Naive thymus-derived CD8-positive, alpha-beta T cell (primary cell): ENCODE measurements at regions not wholly inside any gene's neighbourhood (a gene's known extent, or its start where the extent isn't known, plus 50 kb on each side); places are given as distances from the start of the nearest gene placed in this dataset.

Experiments
- ATAC-seq, 2 donors: fragments of 150-1000 bp; cut with Tn5 transposase in 1 of 2; sonication (Bioruptor Pico), chemical (Tn5 transposase) in 1 of 2; 1 replicate in 1 of 2; 2 replicates in 1 of 2; pipeline ENCODE4 v1.10.0; 2021; ENCODE audit warnings: mild to moderate bottlenecking in 2 of 2, moderate library complexity in 2 of 2
- POLR2A ChIA-PET: fragments of 350-600 bp; sonication (Branson Sonifier 250); formaldehyde crosslinking; loops from one replicate; lab custom pipeline; 2021; ENCODE audit warnings: antibody characterized with exemption; lab: Charles Lee
- DNase-seq, 10 donors: peaks; one replicate each; pipeline versions ENCODE4 v3.0.0 to v3.0.0-alpha.2; 2020 to 2022
- H3K27ac Mint-ChIP-seq, 10 donors: one replicate each; pipeline ENCODE4 v1.8.0; 2020 to 2022; ENCODE audit warnings: mild to moderate bottlenecking in 10 of 10, mixed read lengths in 10 of 10, moderate library complexity in 4 of 10, inconsistent platforms in 1 of 10
- H3K27me3 Mint-ChIP-seq, 5 donors: one replicate each; pipeline ENCODE4 v1.8.0; 2021 to 2022; ENCODE audit warnings: mixed read lengths in 5 of 5
- H3K36me3 Mint-ChIP-seq, 3 donors: one replicate each; pipeline ENCODE4 v1.8.0; 2020 to 2022; ENCODE audit warnings: mixed read lengths in 3 of 3, mild to moderate bottlenecking in 2 of 3, inconsistent platforms in 1 of 3
- H3K4me1 Mint-ChIP-seq, 4 donors: one replicate each; pipeline ENCODE4 v1.8.0; 2021 to 2022; ENCODE audit warnings: mixed read lengths in 4 of 4
- H3K4me3 Mint-ChIP-seq, 10 donors: one replicate each; pipeline ENCODE4 v1.8.0; 2020 to 2022; ENCODE audit warnings: mild to moderate bottlenecking in 10 of 10, mixed read lengths in 10 of 10, moderate library complexity in 6 of 10, inconsistent platforms in 1 of 10
- H3K9me3 Mint-ChIP-seq, 9 donors: one replicate each; pipeline ENCODE4 v1.8.0; 2020 to 2022; ENCODE audit warnings: mixed read lengths in 9 of 9, mild to moderate bottlenecking in 3 of 9, inconsistent platforms in 1 of 9, moderate library complexity in 1 of 9

DNA sequence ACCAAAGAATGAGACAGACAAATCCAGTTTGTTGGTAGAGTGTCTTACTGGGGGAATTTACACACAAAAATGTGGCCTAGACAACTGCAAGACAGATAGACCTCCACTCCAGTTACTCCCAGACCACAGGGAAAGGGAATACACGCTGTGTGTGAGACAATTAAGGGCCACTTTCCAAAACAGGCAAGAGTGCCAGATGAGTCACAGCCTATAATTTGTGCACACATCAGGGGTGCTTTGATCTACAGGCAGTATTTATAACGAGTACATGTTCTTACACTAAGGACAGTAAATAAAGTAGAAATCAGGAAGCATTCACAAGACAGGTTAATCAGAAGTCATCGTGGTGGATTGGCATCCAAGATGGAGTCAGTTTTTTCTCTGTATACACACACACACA is 114.8 kb downstream of the ZNF622 start:
- ATAC-seq = no peak
- Mint-ChIP-seq H3K27me3 (peaks cover 0 to 22% (median 14%) of the 10 kb centered on the region in 5 donors), H3K9me3 (peaks cover 0 to 4% (median 2%) of the 10 kb centered on the region in 9 donors), H3K4me3 (no peak overlapping the region), H3K36me3 (no peaks in the 10 kb centered on the region), H3K27ac (no peak overlapping the region), H3K4me1 (no peaks in the 10 kb centered on the region)
- POLR2A ChIA-PET = no interaction called here
- no peak for DNase-seq

DNA sequence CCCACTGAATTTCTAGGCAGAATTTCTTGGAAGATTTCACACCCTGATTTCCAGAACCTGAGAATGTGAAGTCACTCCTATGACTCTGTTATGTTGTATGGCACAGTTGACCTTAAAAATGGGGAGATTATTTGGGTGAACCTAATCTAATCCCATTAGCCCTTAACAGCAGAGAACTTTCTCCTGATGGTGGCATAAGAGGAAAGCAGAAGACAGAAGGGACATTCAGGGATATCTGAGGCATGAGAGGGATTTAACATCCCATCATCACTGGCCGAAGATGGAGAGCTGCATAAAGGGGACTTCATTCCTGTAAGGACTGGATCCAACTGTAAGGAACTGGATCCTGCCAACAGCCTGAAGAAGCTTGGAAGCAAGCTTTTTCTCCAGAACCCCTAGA is 119.2 kb downstream of the ZNF622 start:
- H3K4me1 Mint-ChIP-seq = no peaks in the 10 kb centered on the region
- peaks cover 2 to 42% (median 16%) of the 10 kb centered on the region in 5 donors for H3K27me3 Mint-ChIP-seq
- DNase-seq (no peak), ATAC-seq (no peak)
- no peak overlapping the region for H3K4me3 Mint-ChIP-seq
- no peak overlapping the region for H3K27ac Mint-ChIP-seq
- POLR2A ChIA-PET = no interaction called here
- H3K9me3 Mint-ChIP-seq = peaks cover 0 to 6% (median 0%) of the 10 kb centered on the region in 9 donors
- H3K36me3 Mint-ChIP-seq = no peaks in the 10 kb centered on the region

- no peaks in the 10 kb centered on the region for H3K36me3 Mint-ChIP-seq
Measured at GRCh38 chr5:16345454-16345853, 120.1 kb downstream of the ZNF622 start.

DNA sequence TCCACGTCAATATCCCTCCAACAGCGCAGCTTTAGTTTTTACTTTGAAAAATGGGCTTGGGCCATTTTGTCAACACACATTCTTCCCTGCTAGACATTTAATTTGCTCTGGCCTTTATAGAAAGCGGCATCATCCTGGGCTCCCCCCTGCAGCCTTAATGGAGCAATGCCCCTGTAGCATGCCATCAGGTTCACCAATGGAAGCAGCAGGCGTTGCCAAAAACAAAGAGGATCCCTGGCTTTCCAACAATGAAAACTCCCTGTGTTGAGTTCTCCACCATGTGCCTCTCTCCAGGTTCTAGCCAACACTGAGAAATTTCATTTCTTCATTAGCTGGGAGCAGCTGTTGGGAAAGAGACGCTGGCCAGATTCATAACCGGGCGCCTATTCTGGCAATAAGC is 139.5 kb downstream of the ZNF622 start:
- Mint-ChIP-seq H3K27ac (no peak overlapping the region), H3K4me3 (no peak overlapping the region), H3K36me3 (peaks cover 0 to 4% (median 0%) of the 10 kb centered on the region in 3 donors), H3K27me3 (peaks cover 12 to 24% (median 19%) of the 10 kb centered on the region in 5 donors), H3K9me3 (peaks cover 0 to 7% (median 0%) of the 10 kb centered on the region in 9 donors), H3K4me1 (no peaks in the 10 kb centered on the region)
- POLR2A ChIA-PET = no interaction called here
- ATAC-seq (no peak), DNase-seq (no peak)

More at GRCh38 chr5:16345454-16345853, 120.1 kb downstream of the ZNF622 start:
- Mint-ChIP-seq H3K4me3 (no peak overlapping the region), H3K27me3 (peaks cover 2 to 37% (median 13%) of the 10 kb centered on the region in 5 donors), H3K9me3 (peaks cover 0 to 6% (median 2%) of the 10 kb centered on the region in 9 donors), H3K4me1 (no peaks in the 10 kb centered on the region), H3K27ac (no peak overlapping the region)
- POLR2A ChIA-PET = no interaction called here
- ATAC-seq (no peak), DNase-seq (no peak)

- ATAC-seq (no peak), DNase-seq (no peak)
- POLR2A ChIA-PET = no interaction called here
- Mint-ChIP-seq H3K4me3 (no peak overlapping the region), H3K9me3 (peaks cover 0 to 4% (median 0%) of the 10 kb centered on the region in 9 donors), H3K36me3 (no peaks in the 10 kb centered on the region), H3K27me3 (peaks cover 2 to 15% (median 6%) of the 10 kb centered on the region in 5 donors), H3K27ac (no peak overlapping the region), H3K4me1 (no peaks in the 10 kb centered on the region)
Measured at GRCh38 chr5:16321284-16321683, 141.7 kb upstream of the MARCHF11 start.

GRCh38 chr5:16315501-16315900 is 135.9 kb upstream of the MARCHF11 start:
- Mint-ChIP-seq H3K27ac (no peak overlapping the region), H3K36me3 (no peaks in the 10 kb centered on the region), H3K9me3 (peaks cover 0 to 4% (median 0%) of the 10 kb centered on the region in 9 donors), H3K4me1 (no peaks in the 10 kb centered on the region), H3K4me3 (no peak overlapping the region), H3K27me3 (peaks cover 1 to 12% (median 5%) of the 10 kb centered on the region in 5 donors)
- no peak for DNase-seq
- ATAC-seq = no peak
- POLR2A ChIA-PET = interaction anchor here (0.6 kb wide), 1 partner anchor 249 kb away, joined by 3 read pairs; no protein-coding TSS in a partner anchor

- no peak for ATAC-seq
Measured at GRCh38 chr5:16313761-16314160, 134.2 kb upstream of the MARCHF11 start.

DNA sequence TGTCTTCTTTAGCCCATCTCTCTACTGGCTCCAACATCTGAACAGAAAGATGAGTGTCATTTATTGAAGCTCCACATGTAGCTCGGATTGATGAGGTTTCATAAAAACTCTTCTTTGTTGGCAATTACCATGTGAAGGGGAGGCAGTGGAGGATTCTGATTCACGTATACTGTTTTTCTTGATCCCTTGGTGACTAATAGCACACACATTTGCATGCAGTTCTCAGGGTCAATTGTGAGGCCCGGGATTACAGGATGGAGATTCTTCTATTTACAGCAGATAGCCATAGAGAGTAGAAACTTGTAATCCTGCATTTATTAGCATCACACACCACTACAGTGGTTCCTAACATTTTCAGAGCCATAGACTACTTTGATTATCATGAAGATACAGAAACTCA is 133.2 kb upstream of the MARCHF11 start:
- Mint-ChIP-seq H3K27me3 (peaks cover 1 to 12% (median 5%) of the 10 kb centered on the region in 5 donors), H3K27ac (no peak overlapping the region), H3K4me3 (no peak overlapping the region), H3K36me3 (no peaks in the 10 kb centered on the region), H3K4me1 (no peaks in the 10 kb centered on the region), H3K9me3 (peaks cover 0 to 4% (median 0%) of the 10 kb centered on the region in 9 donors)
- ATAC-seq = no peak
- no peak for DNase-seq
- POLR2A ChIA-PET = no interaction called here

More at GRCh38 chr5:16313761-16314160, 134.2 kb upstream of the MARCHF11 start:
- Mint-ChIP-seq H3K36me3 (no peaks in the 10 kb centered on the region), H3K4me3 (no peak overlapping the region), H3K9me3 (peaks cover 0 to 4% (median 0%) of the 10 kb centered on the region in 9 donors), H3K27me3 (peaks cover 1 to 12% (median 5%) of the 10 kb centered on the region in 5 donors), H3K27ac (no peak overlapping the region), H3K4me1 (no peaks in the 10 kb centered on the region)
- POLR2A ChIA-PET = no interaction called here
- DNase-seq = no peak

- H3K4me3 Mint-ChIP-seq = no peak overlapping the region
- peaks cover 0 to 4% (median 0%) of the 10 kb centered on the region in 9 donors for H3K9me3 Mint-ChIP-seq
- H3K36me3 Mint-ChIP-seq = no peaks in the 10 kb centered on the region
- no peak overlapping the region for H3K27ac Mint-ChIP-seq
- DNase-seq (no peak), ATAC-seq (no peak)
- peaks cover 1 to 12% (median 5%) of the 10 kb centered on the region in 5 donors for H3K27me3 Mint-ChIP-seq
- POLR2A ChIA-PET = no interaction called here
- H3K4me1 Mint-ChIP-seq = no peaks in the 10 kb centered on the region
Measured at GRCh38 chr5:16311666-16312065, 132.1 kb upstream of the MARCHF11 start.

GRCh38 chr5:16306812-16307211 is 127.2 kb upstream of the MARCHF11 start:
- ATAC-seq = no peak
- no peaks in the 10 kb centered on the region for H3K36me3 Mint-ChIP-seq
- peaks cover 0 to 9% (median 0%) of the 10 kb centered on the region in 5 donors for H3K27me3 Mint-ChIP-seq
- no peaks in the 10 kb centered on the region for H3K4me1 Mint-ChIP-seq
- no peak overlapping the region for H3K4me3 Mint-ChIP-seq
- H3K9me3 Mint-ChIP-seq = peaks cover 0 to 1% (median 0%) of the 10 kb centered on the region in 9 donors
- POLR2A ChIA-PET = no interaction called here
- DNase-seq = no peak
- no peak overlapping the region for H3K27ac Mint-ChIP-seq

DNA sequence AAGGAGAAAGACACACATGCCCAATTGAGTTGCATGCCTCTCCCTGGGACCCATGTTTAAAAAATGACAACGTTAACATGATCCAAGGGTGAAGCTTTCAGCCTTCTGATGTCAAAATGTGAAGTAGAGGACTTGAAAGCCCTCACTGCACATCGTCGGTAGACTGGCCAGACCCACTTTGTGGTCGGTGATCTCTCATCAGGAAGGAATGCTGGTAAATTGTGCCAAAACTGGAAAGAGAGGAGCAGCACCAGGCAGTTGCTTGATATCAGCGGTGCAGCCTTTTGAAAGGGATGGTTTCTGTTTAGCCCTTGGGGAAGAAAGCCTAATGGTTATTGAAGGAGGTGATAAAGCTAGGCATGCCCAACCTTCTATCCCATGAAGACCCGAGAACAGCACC is 125.3 kb upstream of the MARCHF11 start:
- POLR2A ChIA-PET = no interaction called here

DNA sequence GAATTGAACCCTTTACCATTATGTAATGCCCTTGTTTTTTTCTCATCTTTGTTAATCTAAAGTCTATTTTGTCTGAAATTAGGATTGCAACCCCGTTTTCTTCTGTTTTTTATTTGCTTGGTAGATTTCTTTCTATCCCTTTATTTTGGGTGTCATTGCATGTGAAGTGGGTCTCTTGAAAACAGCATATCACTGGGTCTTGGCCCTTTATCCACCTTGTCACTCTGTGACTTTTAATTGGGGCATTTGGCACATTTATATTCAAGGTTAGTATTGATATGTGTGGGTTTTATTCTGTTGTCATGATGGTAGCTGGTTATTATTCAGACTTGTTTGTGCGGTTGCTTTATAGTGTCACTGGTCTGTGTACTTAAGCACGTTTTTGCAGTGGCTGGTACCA is 117.4 kb upstream of the MARCHF11 start:
- Mint-ChIP-seq H3K9me3 (peaks cover 12 to 44% (median 33%) of the 10 kb centered on the region in 9 donors), H3K4me3 (no peak overlapping the region), H3K4me1 (no peaks in the 10 kb centered on the region), H3K27me3 (peaks cover 0 to 14% (median 1%) of the 10 kb centered on the region in 5 donors), H3K27ac (no peak overlapping the region), H3K36me3 (peaks cover 0 to 30% (median 2%) of the 10 kb centered on the region in 3 donors)
- ATAC-seq (no peak), DNase-seq (no peak)
- POLR2A ChIA-PET = no interaction called here

More for the DNA sequence above, 125.3 kb upstream of the MARCHF11 start:
- H3K27me3 Mint-ChIP-seq = peaks cover 0 to 9% (median 0%) of the 10 kb centered on the region in 5 donors
- ATAC-seq (no peak), DNase-seq (no peak)
- H3K36me3 Mint-ChIP-seq = no peaks in the 10 kb centered on the region
- peaks cover 0 to 6% (median under 1%) of the 10 kb centered on the region in 9 donors for H3K9me3 Mint-ChIP-seq
- H3K4me1 Mint-ChIP-seq = no peaks in the 10 kb centered on the region
- no peak overlapping the region for H3K27ac Mint-ChIP-seq
- H3K4me3 Mint-ChIP-seq = no peak overlapping the region

DNA sequence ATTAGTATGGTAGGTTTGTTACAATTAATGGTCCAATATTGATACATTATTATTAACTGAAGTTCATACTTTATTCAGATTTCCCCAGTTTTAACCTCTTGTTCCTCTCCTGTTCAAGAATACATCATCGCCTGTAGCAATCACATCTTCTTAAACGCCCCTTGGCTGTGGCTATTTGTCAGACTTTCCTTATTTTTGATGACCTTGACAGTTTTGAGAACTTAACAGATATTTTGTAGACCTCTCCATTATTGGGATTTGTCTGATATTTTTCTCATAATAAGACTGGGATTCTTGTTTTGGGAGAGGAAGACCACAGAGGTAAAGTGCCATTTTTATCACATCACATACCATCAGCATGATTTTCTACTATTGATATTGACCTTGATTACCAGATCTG is 112.3 kb upstream of the MARCHF11 start:
- Mint-ChIP-seq H3K27ac (no peak overlapping the region), H3K9me3 (peaks cover 8 to 30% (median 15%) of the 10 kb centered on the region in 9 donors), H3K36me3 (peaks cover 0 to 11% (median 0%) of the 10 kb centered on the region in 3 donors), H3K4me3 (no peak overlapping the region), H3K4me1 (no peaks in the 10 kb centered on the region), H3K27me3 (peaks cover 0 to 18% (median 1%) of the 10 kb centered on the region in 5 donors)
- DNase-seq = no peak
- POLR2A ChIA-PET = no interaction called here
- no peak for ATAC-seq

- no peak for DNase-seq
- Mint-ChIP-seq H3K27me3 (peaks cover 0 to 20% (median 1%) of the 10 kb centered on the region in 5 donors), H3K4me1 (no peaks in the 10 kb centered on the region), H3K27ac (no peak overlapping the region), H3K9me3 (peaks cover 6 to 26% (median 11%) of the 10 kb centered on the region in 9 donors), H3K36me3 (peaks cover 0 to 9% (median 0%) of the 10 kb centered on the region in 3 donors), H3K4me3 (no peak overlapping the region)
- no peak for ATAC-seq
- POLR2A ChIA-PET = no interaction called here
Measured at GRCh38 chr5:16291474-16291873, 111.9 kb upstream of the MARCHF11 start.
